ENCODE measurements at regions not wholly inside any gene's neighbourhood (a gene's known extent, or its start where the extent isn't known, plus 50 kb on each side); places are given as distances from the start of the nearest gene placed in this dataset.

DNA sequence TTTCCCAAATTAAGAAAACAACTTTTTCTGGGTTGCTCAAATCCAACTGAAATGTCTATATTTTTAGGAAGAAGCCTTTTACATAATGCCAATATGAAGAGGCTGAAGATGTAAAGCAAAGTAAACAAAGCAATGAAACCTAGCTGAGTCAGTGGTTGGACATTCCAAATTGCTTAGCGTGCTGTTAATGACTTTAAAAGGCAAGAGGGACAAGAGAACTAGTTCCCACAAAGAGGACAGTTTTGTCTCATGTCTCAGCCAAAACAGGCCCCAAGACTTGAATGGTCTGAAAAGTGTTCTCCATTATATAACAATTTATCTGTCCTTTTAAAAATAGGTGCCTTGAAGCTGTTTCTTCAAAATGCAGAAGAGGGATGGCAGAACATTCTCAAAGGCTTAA is 407.0 kb downstream of the ENC1 start:
- TF ChIP-seq POLR2A (IDR thresholded peaks at IDR 0.05), result no peak
- TF ChIP-seq, protein P1, sequence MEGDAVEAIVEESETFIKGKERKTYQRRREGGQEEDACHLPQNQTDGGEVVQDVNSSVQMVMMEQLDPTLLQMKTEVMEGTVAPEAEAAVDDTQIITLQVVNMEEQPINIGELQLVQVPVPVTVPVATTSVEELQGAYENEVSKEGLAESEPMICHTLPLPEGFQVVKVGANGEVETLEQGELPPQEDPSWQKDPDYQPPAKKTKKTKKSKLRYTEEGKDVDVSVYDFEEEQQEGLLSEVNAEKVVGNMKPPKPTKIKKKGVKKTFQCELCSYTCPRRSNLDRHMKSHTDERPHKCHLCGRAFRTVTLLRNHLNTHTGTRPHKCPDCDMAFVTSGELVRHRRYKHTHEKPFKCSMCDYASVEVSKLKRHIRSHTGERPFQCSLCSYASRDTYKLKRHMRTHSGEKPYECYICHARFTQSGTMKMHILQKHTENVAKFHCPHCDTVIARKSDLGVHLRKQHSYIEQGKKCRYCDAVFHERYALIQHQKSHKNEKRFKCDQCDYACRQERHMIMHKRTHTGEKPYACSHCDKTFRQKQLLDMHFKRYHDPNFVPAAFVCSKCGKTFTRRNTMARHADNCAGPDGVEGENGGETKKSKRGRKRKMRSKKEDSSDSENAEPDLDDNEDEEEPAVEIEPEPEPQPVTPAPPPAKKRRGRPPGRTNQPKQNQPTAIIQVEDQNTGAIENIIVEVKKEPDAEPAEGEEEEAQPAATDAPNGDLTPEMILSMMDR (IDR thresholded peaks at IDR 0.05), result no peak

Measured in testis (tissue), 2 donors.